H1 (cell line): ENCODE measurements at regions not wholly inside any gene's neighbourhood (a gene's known extent, or its start where the extent isn't known, plus 50 kb on each side); places are given as distances from the start of the nearest gene placed in this dataset.

Source experiments
- CTCF ChIA-PET: fragments of 300-600 bp; sonication (Branson Sonifier 250); formaldehyde crosslinking; loops from one replicate; lab custom pipeline; 2021; ENCODE audit not compliant: partially characterized antibody; lab: Charles Lee
- POLR2A ChIA-PET: fragments of 300-600 bp; sonication (Branson Sonifier 250); formaldehyde crosslinking; loops from one replicate; lab custom pipeline; 2021; ENCODE audit warnings: inconsistent platforms; ENCODE audit not compliant: partially characterized antibody; lab: Charles Lee
- DNase-seq, 2 experiments: peaks; one replicate each; pipeline versions ENCODE4 v3.0.0 to v3.0.0-alpha.2; 2010 to 2022; ENCODE audit warnings: low spot score in 2 of 2, low read depth in 1 of 2, mixed read lengths in 1 of 2
- FAIRE-seq: peaks from 2 replicates; lab custom pipeline; 2011; peaks lifted over from hg19 to GRCh38; lab: Jason Lieb, UNC
- H2AFZ ChIP-seq: 2 replicates; pipeline ENCODE4 v1.8.1; 2012; ENCODE audit warnings: low read length, inconsistent platforms
- H2AK5ac ChIP-seq: 2 replicates; pipeline ENCODE4 v1.6.1; 2013; ENCODE audit warnings: low read depth, low read length
- H2BK120ac ChIP-seq: replicated peaks from 2 replicates; pipeline ENCODE3; 2013; ENCODE audit warnings: low read depth, low read length, inconsistent platforms
- H2BK12ac ChIP-seq: 2 replicates; pipeline ENCODE4 v1.6.1; 2013; ENCODE audit warnings: low read depth, low read length
- H2BK15ac ChIP-seq: 2 replicates; pipeline ENCODE4 v1.6.1; 2013; ENCODE audit warnings: low read length
- H2BK20ac ChIP-seq: 2 replicates; pipeline ENCODE4 v1.6.1; 2013; ENCODE audit warnings: low read length
- H2BK5ac ChIP-seq: 2 replicates; pipeline ENCODE4 v1.6.1; 2013; ENCODE audit warnings: low read depth, low read length
- H3K14ac ChIP-seq: 2 replicates; pipeline ENCODE4 v1.6.1; 2013; ENCODE audit warnings: inconsistent platforms; ENCODE audit not compliant: insufficient read length
- H3K18ac ChIP-seq: 2 replicates; pipeline ENCODE4 v1.6.1; 2013; ENCODE audit warnings: low read length; ENCODE audit errors: extremely low read depth
- H3K23ac ChIP-seq: 2 replicates; pipeline ENCODE4 v1.6.1; 2013; ENCODE audit warnings: inconsistent platforms; ENCODE audit not compliant: insufficient read length
- H3K23me2 ChIP-seq: 2 replicates; pipeline ENCODE4 v1.6.1; 2013; ENCODE audit warnings: low read depth, low read length
- H3K27ac ChIP-seq: 2 replicates; pipeline ENCODE4 v1.6.1; 2011; ENCODE audit warnings: low read depth, low read length, inconsistent platforms
- H3K27me3 ChIP-seq, 4 experiments: replicated peaks in 1 of 4; 1 replicate in 1 of 4; 2 replicates in 3 of 4; pipeline versions ENCODE4 v1.6.1 to v1.8.1; 2011 to 2013; ENCODE audit warnings: low read length in 3 of 4, mild to moderate bottlenecking in 3 of 4, inconsistent platforms in 2 of 4, mixed read lengths in 2 of 4, moderate library complexity in 1 of 4; ENCODE audit not compliant: control insufficient read depth in 3 of 4, insufficient read depth in 3 of 4; ENCODE audit errors: extremely low read depth in 1 of 4
- H3K36me3 ChIP-seq, 4 experiments: 2 replicates each; pipeline versions ENCODE4 v1.6.1 to v1.8.1; 2011 to 2013; ENCODE audit warnings: mild to moderate bottlenecking in 4 of 4, low read length in 3 of 4, moderate library complexity in 2 of 4, control low read depth in 1 of 4, inconsistent platforms in 1 of 4; ENCODE audit not compliant: insufficient read depth in 4 of 4, control insufficient read depth in 2 of 4
- H3K4ac ChIP-seq: replicated peaks from 2 replicates; pipeline ENCODE3; 2013; ENCODE audit warnings: low read length, low read depth, mixed read lengths, inconsistent platforms; ENCODE audit not compliant: insufficient read length
- H3K4me1 ChIP-seq, 4 experiments: replicated peaks in 1 of 4; 1 replicate in 1 of 4; 2 replicates in 3 of 4; pipeline versions ENCODE4 v1.6.1 to v1.8.1; 2011 to 2013; ENCODE audit warnings: low read length in 3 of 4, inconsistent platforms in 2 of 4, mixed read lengths in 1 of 4; ENCODE audit not compliant: insufficient read depth in 4 of 4, control insufficient read depth in 3 of 4
- H3K4me2 ChIP-seq, 2 experiments: 2 replicates each; pipeline versions ENCODE4 v1.6.1 to v1.8.1; 2011 to 2013; ENCODE audit warnings: low read depth in 2 of 2, low read length in 2 of 2, control low read depth in 1 of 2, inconsistent platforms in 1 of 2, mild to moderate bottlenecking in 1 of 2; ENCODE audit not compliant: insufficient read depth in 1 of 2
- H3K4me3 ChIP-seq, 4 experiments: fragments of 200-600, 300-600 bp in 1 of 4; sonication (generic), shearing (Covaris generic), sonication (Bioruptor Twin) in 1 of 4; 2 replicates each; pipeline versions ENCODE4 v1.5.1 to v1.8.1; 2011 to 2016; ENCODE audit warnings: low read length in 4 of 4, low read depth in 3 of 4, control low read depth in 2 of 4, inconsistent platforms in 2 of 4, mild to moderate bottlenecking in 2 of 4, mixed read lengths in 1 of 4, moderate library complexity in 1 of 4; ENCODE audit not compliant: insufficient read depth in 2 of 4; ENCODE audit errors: extremely low read depth in 1 of 4
- H3K56ac ChIP-seq: replicated peaks from 2 replicates; pipeline ENCODE3; 2013; ENCODE audit warnings: low read depth, mild to moderate bottlenecking, mixed read lengths, low read length, inconsistent platforms; ENCODE audit not compliant: insufficient read length
- H3K79me1 ChIP-seq: 2 replicates; pipeline ENCODE4 v1.6.1; 2013; ENCODE audit warnings: low read depth, low read length, control low read depth
- H3K79me2 ChIP-seq, 2 experiments: 2 replicates each; pipeline versions ENCODE4 v1.6.1 to v1.8.1; 2012 to 2013; ENCODE audit warnings: low read length in 2 of 2, mild to moderate bottlenecking in 2 of 2, inconsistent platforms in 1 of 2; ENCODE audit not compliant: insufficient read depth in 2 of 2, control insufficient read depth in 1 of 2
- H3K9ac ChIP-seq, 4 experiments: replicated peaks in 1 of 4; 1 replicate in 1 of 4; 2 replicates in 3 of 4; pipeline versions ENCODE4 v1.6.1 to v1.8.1; 2011 to 2013; ENCODE audit warnings: low read depth in 3 of 4, low read length in 3 of 4, control low read depth in 2 of 4, mild to moderate bottlenecking in 2 of 4, moderate library complexity in 2 of 4, inconsistent platforms in 1 of 4; ENCODE audit errors: extremely low read depth in 1 of 4
- H3K9me3 ChIP-seq, 2 experiments: 2 replicates each; pipeline versions ENCODE4 v1.6.1 to v1.8.1; 2012 to 2013; ENCODE audit warnings: mild to moderate bottlenecking in 2 of 2, moderate library complexity in 2 of 2, control low read depth in 1 of 2, inconsistent platforms in 1 of 2, low read depth in 1 of 2, low read length in 1 of 2, mixed read lengths in 1 of 2; ENCODE audit not compliant: insufficient read depth in 2 of 2
- H4K20me1 ChIP-seq, 2 experiments: replicated peaks in 1 of 2; 2 replicates each; pipeline versions ENCODE3 to v1.8.1; 2011 to 2013; ENCODE audit warnings: inconsistent platforms in 2 of 2, low read length in 2 of 2, mild to moderate bottlenecking in 1 of 2; ENCODE audit not compliant: insufficient read depth in 2 of 2, control insufficient read depth in 1 of 2
- H4K5ac ChIP-seq: 2 replicates; pipeline ENCODE4 v1.6.1; 2013; ENCODE audit warnings: low read length, low read depth, mixed read lengths, inconsistent platforms; ENCODE audit not compliant: insufficient read length
- H4K8ac ChIP-seq: 2 replicates; pipeline ENCODE4 v1.8.0; 2013; ENCODE audit warnings: mild to moderate bottlenecking, moderate library complexity, low read length, inconsistent platforms; ENCODE audit not compliant: insufficient read depth; ENCODE audit errors: extremely low read depth
- H4K91ac ChIP-seq: replicated peaks from 2 replicates; pipeline ENCODE3; 2013; ENCODE audit warnings: low read length, mixed read lengths, inconsistent platforms; ENCODE audit not compliant: insufficient read length
- EGR1 ChIP-seq: IDR thresholded peaks from 2 replicates; pipeline ENCODE4 v1.6.1; 2011; ENCODE audit warnings: low read depth, low read length, borderline replicate concordance
- RFX5 ChIP-seq: IDR thresholded peaks from 2 replicates; pipeline ENCODE4 v1.6.1; 2011; ENCODE audit warnings: low read depth, low read length, improper control_type of control experiment, borderline replicate concordance
- WGBS, 2 experiments: shearing (Covaris generic) in 1 of 2; methylation state at CpG; one replicate each; pipeline versions ENCODE4 v1.1.6 to v1.1.7; 2013 to 2015; ENCODE audit warnings: low lambda C conversion rate in 2 of 2, mixed read lengths in 2 of 2, inconsistent platforms in 1 of 2, low coverage in 1 of 2, missing lambda C conversion rate in 1 of 2; ENCODE audit not compliant: insufficient replicate concordance in 2 of 2, insufficient coverage in 1 of 2, insufficient read length in 1 of 2; ENCODE audit errors: extremely low coverage in 1 of 2, missing lambda C conversion rate in 1 of 2; 5-methylcytosine and 5-hydroxymethylcytosine counted together

GRCh38 chr6:6058054-6058444 is 51.3 kb upstream of the NRN1 start:
- H4K91ac ChIP-seq, result no peak overlapping the region
- H2BK5ac ChIP-seq, result no peak overlapping the region
- ChIA-PET POLR2A (no interaction called here), CTCF (interaction anchor here (0.6 to 4.1 kb wide), 39 partner anchors 9 to 928 kb away, joined by 3 to 31 read pairs (median 3); no protein-coding TSS in a partner anchor)
- no peaks in the 10 kb centered on the region for H4K20me1 ChIP-seq
- H4K8ac ChIP-seq, result no peak overlapping the region
- no peak overlapping the region for H3K23ac ChIP-seq
- no peak overlapping the region for H3K14ac ChIP-seq
- no peak overlapping the region for H3K4me3 ChIP-seq
- H3K18ac ChIP-seq, result no peak overlapping the region
- H4K5ac ChIP-seq, result no peak overlapping the region
- no peak overlapping the region for H3K27ac ChIP-seq
- no peaks in the 10 kb centered on the region for H3K23me2 ChIP-seq
- no peak for FAIRE-seq
- H3K27me3 ChIP-seq, result no peaks in the 10 kb centered on the region
- DNase-seq, result no peak
- no peak overlapping the region for H2BK15ac ChIP-seq
- no peak overlapping the region for H2BK120ac ChIP-seq
- H2BK12ac ChIP-seq, result no peak overlapping the region
- H3K36me3 ChIP-seq, result no peaks in the 10 kb centered on the region
- H3K9ac ChIP-seq, result no peak overlapping the region
- H3K4me2 ChIP-seq, result no peak overlapping the region
- no peak overlapping the region for H2AK5ac ChIP-seq
- H3K79me2 ChIP-seq, result no peaks in the 10 kb centered on the region
- no peak overlapping the region for H3K4ac ChIP-seq
- no peak overlapping the region for H2BK20ac ChIP-seq
- no peaks in the 10 kb centered on the region for H3K9me3 ChIP-seq
- H2AFZ ChIP-seq, result no peak overlapping the region
- no peak for TF ChIP-seq EGR1
- no peak for TF ChIP-seq RFX5
- TF ChIP-seq, all 59 proteins: peak for 0
- Histone ChIP-seq H3K79me1 (no peaks in the 10 kb centered on the region), H3K56ac (no peak overlapping the region), H3K4me1 (no peaks in the 10 kb centered on the region)
- 86% methylated on average over 25 of the region's 25 CpGs; no CpG with 5 or more reads in 1 of the 2 experiments for WGBS, 2 experiments
